Esophagus squamous epithelium (tissue), 4 donors: ENCODE measurements at regions not wholly inside any gene's neighbourhood (a gene's known extent, or its start where the extent isn't known, plus 50 kb on each side); places are given as distances from the start of the nearest gene placed in this dataset.
"Not testable (repeated sequence)": the region's sequence is repeated elsewhere in the genome, so short reads cannot be mapped to it uniquely, and the experiment has no call there.

Experiments used
- CTCF ChIP-seq, 6 experiments: fragments of 450-650 bp in 4 of 6; fragments of 200-600 bp in 2 of 6; sonication (generic) in 2 of 6; IDR thresholded peaks; one replicate each; pipeline ENCODE4 v1.5.1; 2016 to 2019; ENCODE audit warnings: antibody characterized with exemption in 6 of 6, mild to moderate bottlenecking in 4 of 6, moderate library complexity in 4 of 6
- POLR2A ChIP-seq, 4 donors: fragments of 450-650 bp; IDR thresholded peaks; one replicate each; pipeline ENCODE4 v1.6.1; 2017; ENCODE audit warnings: antibody characterized with exemption in 4 of 4, mild to moderate bottlenecking in 4 of 4, moderate library complexity in 3 of 4

GRCh38 chr16:31581065-31581464 lies 53.4 kb downstream of the AHSP start:
- TF ChIP-seq POLR2A, CTCF (IDR thresholded peaks at IDR 0.05): not testable (repeated sequence)
